Activated T-helper 17 cell treated with anti-CD3 and anti-CD28 coated beads, Interleukin-2, amount 50 U/mL, for 72 hours (primary cell): ENCODE measurements at regions not wholly inside any gene's neighbourhood (a gene's known extent, or its start where the extent isn't known, plus 50 kb on each side); places are given as distances from the start of the nearest gene placed in this dataset.
A peak's percentile ranks its signal among the peaks of the same experiment; 100 is the strongest.

Experiments
- ATAC-seq: fragments of 150-1000 bp; cut with Tn5 transposase; replicated peaks from 2 replicates; pipeline ENCODE4 v1.10.0; 2021; ENCODE audit warnings: mild to moderate bottlenecking, moderate library complexity
- H3K27ac Mint-ChIP-seq: one replicate; pipeline ENCODE4 v1.8.0; 2022; ENCODE audit warnings: mixed read lengths
- H3K27me3 Mint-ChIP-seq: one replicate; pipeline ENCODE4 v1.8.0; 2022; ENCODE audit warnings: mixed read lengths
- H3K36me3 Mint-ChIP-seq: one replicate; pipeline ENCODE4 v1.8.0; 2022; ENCODE audit warnings: low read depth, mild to moderate bottlenecking, mixed read lengths
- H3K4me1 Mint-ChIP-seq: one replicate; pipeline ENCODE4 v1.8.0; 2022; ENCODE audit warnings: mixed read lengths
- H3K4me3 Mint-ChIP-seq: one replicate; pipeline ENCODE4 v1.8.0; 2022; ENCODE audit warnings: mild to moderate bottlenecking, mixed read lengths
- H3K9me3 Mint-ChIP-seq: one replicate; pipeline ENCODE4 v1.8.0; 2022; ENCODE audit warnings: mixed read lengths

GRCh38 chr3:188059351-188059750, 94.6 kb upstream of the LPP start:
- H3K27ac Mint-ChIP-seq = no peak overlapping the region
- no peak for ATAC-seq
- H3K4me3 Mint-ChIP-seq = no peak overlapping the region

DNA sequence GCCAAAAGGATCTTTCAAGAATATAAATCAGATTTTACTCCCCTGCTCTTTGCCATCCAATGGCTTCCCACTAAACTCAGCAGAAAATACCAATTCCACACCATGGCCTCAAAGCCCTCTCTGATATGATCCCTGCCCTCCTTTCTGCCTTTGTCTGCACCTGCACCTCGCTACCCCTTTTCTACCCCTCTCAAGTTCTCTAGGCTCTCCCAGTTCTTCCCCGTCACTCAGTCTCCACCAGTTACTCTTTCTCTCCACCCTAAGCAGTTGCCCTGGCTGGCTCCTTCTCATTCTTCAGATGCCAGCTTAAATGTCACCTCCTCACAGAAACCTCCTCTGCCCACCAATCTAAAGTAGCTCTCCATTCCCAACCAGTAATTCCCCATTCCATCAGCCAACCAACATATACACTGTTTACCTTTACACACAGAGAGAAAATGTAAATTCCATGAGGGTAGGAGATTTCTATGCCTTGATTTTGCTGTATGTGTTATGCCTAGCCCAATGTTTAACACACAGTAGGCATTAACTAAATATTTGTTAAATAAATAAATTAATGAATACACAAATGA, 93.6 kb upstream of the LPP start:
- H3K4me3 Mint-ChIP-seq = no peak overlapping the region
- peak overlapping the region; percentile 86 for H3K27ac Mint-ChIP-seq
- no peak for ATAC-seq
- no peaks in the 10 kb centered on the region for H3K27me3 Mint-ChIP-seq
- no peaks in the 10 kb centered on the region for H3K36me3 Mint-ChIP-seq
- peaks cover 16% of the 10 kb centered on the region for H3K4me1 Mint-ChIP-seq
- no peaks in the 10 kb centered on the region for H3K9me3 Mint-ChIP-seq

More at GRCh38 chr3:188059351-188059750, 94.6 kb upstream of the LPP start:
- peaks cover 16% of the 10 kb centered on the region for H3K4me1 Mint-ChIP-seq
- H3K36me3 Mint-ChIP-seq = no peaks in the 10 kb centered on the region
- H3K27me3 Mint-ChIP-seq = no peaks in the 10 kb centered on the region
- H3K9me3 Mint-ChIP-seq = no peaks in the 10 kb centered on the region

DNA sequence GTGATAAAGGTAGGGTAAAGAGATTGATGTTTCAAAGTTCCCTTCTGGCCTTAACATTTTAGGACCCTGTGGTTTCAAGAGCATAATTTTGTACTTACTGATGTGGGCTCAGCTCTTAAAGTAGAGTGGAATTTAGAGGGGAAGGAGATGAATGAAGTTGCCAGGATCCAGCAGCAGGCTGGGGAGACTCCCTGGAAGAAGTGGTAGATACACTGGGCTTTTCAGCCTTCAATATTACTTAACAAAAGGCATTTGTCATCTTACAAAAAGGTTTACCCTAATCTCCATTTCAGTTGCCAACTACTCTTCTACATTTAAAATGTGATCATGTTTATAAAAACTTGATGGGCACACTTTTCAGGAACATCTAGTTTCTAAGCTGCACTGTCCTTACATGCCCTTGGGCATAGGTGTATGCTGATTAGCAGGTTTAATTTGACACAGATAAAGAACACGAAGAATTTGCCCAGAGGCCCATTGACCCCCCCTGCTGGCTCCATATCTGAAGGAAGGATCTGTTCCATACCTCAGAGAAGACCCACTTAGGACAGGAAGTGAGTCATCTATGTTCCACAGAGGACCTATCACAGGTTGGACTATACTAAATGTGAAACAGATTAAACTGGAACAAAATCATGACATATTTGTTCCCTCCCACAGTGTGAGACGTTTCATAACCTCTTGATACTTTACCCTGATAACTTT, 93.0 kb upstream of the LPP start:
- H3K27me3 Mint-ChIP-seq = no peaks in the 10 kb centered on the region
- H3K27ac Mint-ChIP-seq = peak overlapping the region; percentile 86
- peak overlapping the region; percentile 73 for H3K4me3 Mint-ChIP-seq
- no peaks in the 10 kb centered on the region for H3K9me3 Mint-ChIP-seq
- no peaks in the 10 kb centered on the region for H3K36me3 Mint-ChIP-seq
- peaks cover 16% of the 10 kb centered on the region for H3K4me1 Mint-ChIP-seq
- peak; percentile 99 for ATAC-seq

- ATAC-seq = no peak
- Mint-ChIP-seq H3K27ac (peak overlapping the region; percentile 25), H3K9me3 (no peaks in the 10 kb centered on the region), H3K27me3 (no peaks in the 10 kb centered on the region), H3K4me3 (no peak overlapping the region), H3K36me3 (no peaks in the 10 kb centered on the region), H3K4me1 (peaks cover 16% of the 10 kb centered on the region)
Observed at GRCh38 chr3:188062216-188062615, 91.7 kb upstream of the LPP start.

- H3K4me3 Mint-ChIP-seq = no peak overlapping the region
- H3K4me1 Mint-ChIP-seq = peaks cover 16% of the 10 kb centered on the region
- ATAC-seq = no peak
- H3K9me3 Mint-ChIP-seq = no peaks in the 10 kb centered on the region
- H3K36me3 Mint-ChIP-seq = no peaks in the 10 kb centered on the region
- H3K27ac Mint-ChIP-seq = peak overlapping the region; percentile 5
- H3K27me3 Mint-ChIP-seq = no peaks in the 10 kb centered on the region
Observed at GRCh38 chr3:188064831-188065493, 89.0 kb upstream of the LPP start.

- no peaks in the 10 kb centered on the region for H3K36me3 Mint-ChIP-seq
- H3K4me1 Mint-ChIP-seq = peaks cover 8% of the 10 kb centered on the region
- H3K27ac Mint-ChIP-seq = no peak overlapping the region
- no peaks in the 10 kb centered on the region for H3K9me3 Mint-ChIP-seq
- ATAC-seq = no peak
- H3K27me3 Mint-ChIP-seq = no peaks in the 10 kb centered on the region
- H3K4me3 Mint-ChIP-seq = no peak overlapping the region
Observed at GRCh38 chr3:188066141-188066540, 87.8 kb upstream of the LPP start.

DNA sequence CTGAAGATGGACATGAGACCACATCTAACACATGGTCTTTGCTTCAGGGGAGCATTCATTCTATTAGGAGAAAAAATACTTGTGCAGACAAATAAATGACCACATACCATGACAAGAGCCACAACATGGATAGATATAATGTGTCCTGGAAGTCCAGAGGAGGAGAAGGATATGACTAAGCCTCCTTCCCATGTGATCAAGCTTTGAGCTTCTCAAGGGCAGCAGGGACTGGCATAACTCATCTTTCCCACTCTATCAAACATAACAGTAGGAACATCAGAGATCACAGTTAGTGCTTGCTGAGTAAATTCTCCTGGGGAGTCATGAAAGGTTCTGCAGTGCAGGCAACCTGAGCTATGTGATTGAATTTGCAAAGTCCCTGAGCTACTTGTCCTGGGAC, 86.0 kb upstream of the LPP start:
- Mint-ChIP-seq H3K36me3 (no peaks in the 10 kb centered on the region), H3K27ac (no peak overlapping the region), H3K4me1 (peaks cover 4% of the 10 kb centered on the region), H3K27me3 (no peaks in the 10 kb centered on the region), H3K4me3 (no peak overlapping the region), H3K9me3 (no peaks in the 10 kb centered on the region)
- no peak for ATAC-seq

DNA sequence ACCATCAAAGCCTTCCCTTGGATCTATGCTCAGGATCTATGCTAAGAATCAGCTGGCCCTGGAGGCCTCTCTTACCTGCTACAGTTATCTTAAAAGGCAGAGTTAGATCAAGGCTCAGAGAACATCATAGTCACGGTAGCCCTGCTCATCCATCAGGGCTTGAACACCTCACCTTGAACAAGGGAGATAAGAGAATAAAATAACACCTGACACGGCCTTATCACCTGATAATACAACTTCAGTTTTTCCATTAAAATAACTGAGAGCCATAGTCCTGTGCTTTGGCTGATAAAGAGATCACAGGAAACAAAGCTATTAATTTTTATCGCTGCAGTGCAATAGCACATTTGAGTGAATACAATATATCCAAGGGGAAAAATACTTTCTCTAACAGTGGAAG, 85.6 kb upstream of the LPP start:
- Mint-ChIP-seq H3K27ac (no peak overlapping the region), H3K36me3 (no peaks in the 10 kb centered on the region), H3K4me1 (peaks cover 4% of the 10 kb centered on the region), H3K27me3 (no peaks in the 10 kb centered on the region), H3K4me3 (no peak overlapping the region), H3K9me3 (no peaks in the 10 kb centered on the region)
- no peak for ATAC-seq

DNA sequence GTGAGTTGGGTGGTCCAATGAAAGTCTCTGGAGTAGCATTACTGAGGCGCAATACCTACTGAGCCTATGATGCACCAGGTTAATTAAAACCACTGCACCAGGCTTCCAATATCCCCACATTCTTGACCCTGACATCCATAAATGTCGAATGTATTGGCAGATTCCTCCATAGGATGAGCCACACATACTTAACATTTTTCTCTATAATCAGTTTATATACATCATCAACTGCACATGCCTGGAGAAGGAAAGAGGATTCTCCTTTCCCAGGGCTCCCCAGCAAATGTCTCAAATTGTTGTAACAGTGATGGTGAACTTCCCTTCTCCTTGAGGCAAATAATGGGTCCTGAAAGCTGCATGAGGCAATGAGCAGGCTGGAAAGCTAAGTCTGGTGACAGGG, 82.3 kb upstream of the LPP start:
- no peaks in the 10 kb centered on the region for H3K27me3 Mint-ChIP-seq

DNA sequence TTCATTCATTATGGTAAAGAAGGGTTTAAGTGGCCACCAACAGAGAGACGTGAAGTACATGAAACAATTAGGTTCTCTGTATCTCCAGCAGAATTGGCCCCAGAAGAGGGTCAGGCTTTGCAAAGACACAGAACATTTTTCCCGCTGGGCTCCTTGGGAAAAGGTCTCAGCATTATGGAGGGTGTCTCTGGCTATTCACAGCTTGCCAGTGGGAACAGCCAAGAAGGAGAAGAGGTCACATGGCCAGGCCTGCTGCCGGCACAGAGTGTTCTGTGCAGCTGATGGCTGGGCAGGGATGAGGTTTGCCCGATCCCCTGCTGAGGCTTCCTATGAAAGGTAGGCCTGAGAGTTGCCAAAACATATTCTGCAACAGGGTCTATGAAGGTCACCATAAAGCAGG, 77.8 kb upstream of the LPP start:
- Mint-ChIP-seq H3K4me1 (peaks cover 4% of the 10 kb centered on the region), H3K36me3 (no peaks in the 10 kb centered on the region), H3K4me3 (no peak overlapping the region), H3K27ac (no peak overlapping the region), H3K9me3 (peaks cover 4% of the 10 kb centered on the region), H3K27me3 (no peaks in the 10 kb centered on the region)
- ATAC-seq = no peak

More for the DNA sequence above, 82.3 kb upstream of the LPP start:
- H3K9me3 Mint-ChIP-seq = no peaks in the 10 kb centered on the region
- no peak overlapping the region for H3K27ac Mint-ChIP-seq
- H3K36me3 Mint-ChIP-seq = no peaks in the 10 kb centered on the region
- H3K4me3 Mint-ChIP-seq = no peak overlapping the region
- no peaks in the 10 kb centered on the region for H3K4me1 Mint-ChIP-seq
- ATAC-seq = no peak

- Mint-ChIP-seq H3K27me3 (no peaks in the 10 kb centered on the region), H3K27ac (no peak overlapping the region), H3K9me3 (peaks cover 4% of the 10 kb centered on the region), H3K36me3 (no peaks in the 10 kb centered on the region), H3K4me1 (peaks cover 4% of the 10 kb centered on the region), H3K4me3 (peak overlapping the region; percentile 20)
- peak; percentile 80 for ATAC-seq
Observed at GRCh38 chr3:188077160-188077799, 76.7 kb upstream of the LPP start.

DNA sequence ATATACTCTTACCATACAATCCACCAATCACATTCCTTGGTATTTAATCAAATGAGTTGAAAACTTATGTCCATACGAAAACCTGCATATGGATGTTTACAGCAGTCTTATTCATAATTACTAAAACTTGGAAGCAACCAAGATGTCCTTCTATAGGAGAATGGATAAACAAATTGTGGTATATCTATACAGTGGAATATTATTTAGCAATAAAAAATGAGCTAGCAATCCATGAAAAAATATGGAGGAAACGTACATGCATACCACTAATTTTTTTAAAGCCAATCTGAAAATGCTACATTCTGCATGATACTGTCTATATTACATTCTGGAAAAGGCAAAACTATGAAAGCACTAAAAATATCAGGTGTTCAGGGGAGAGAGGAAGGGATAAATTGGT, 73.9 kb upstream of the LPP start:
- Mint-ChIP-seq H3K9me3 (peaks cover 4% of the 10 kb centered on the region), H3K27ac (no peak overlapping the region), H3K27me3 (no peaks in the 10 kb centered on the region), H3K4me3 (no peak overlapping the region), H3K36me3 (no peaks in the 10 kb centered on the region), H3K4me1 (peaks cover 4% of the 10 kb centered on the region)
- no peak for ATAC-seq

GRCh38 chr3:188082031-188082430, 71.9 kb upstream of the LPP start:
- Mint-ChIP-seq H3K36me3 (no peaks in the 10 kb centered on the region), H3K4me1 (peaks cover 3% of the 10 kb centered on the region), H3K27me3 (no peaks in the 10 kb centered on the region), H3K27ac (no peak overlapping the region), H3K9me3 (peaks cover 4% of the 10 kb centered on the region), H3K4me3 (no peak overlapping the region)
- no peak for ATAC-seq

DNA sequence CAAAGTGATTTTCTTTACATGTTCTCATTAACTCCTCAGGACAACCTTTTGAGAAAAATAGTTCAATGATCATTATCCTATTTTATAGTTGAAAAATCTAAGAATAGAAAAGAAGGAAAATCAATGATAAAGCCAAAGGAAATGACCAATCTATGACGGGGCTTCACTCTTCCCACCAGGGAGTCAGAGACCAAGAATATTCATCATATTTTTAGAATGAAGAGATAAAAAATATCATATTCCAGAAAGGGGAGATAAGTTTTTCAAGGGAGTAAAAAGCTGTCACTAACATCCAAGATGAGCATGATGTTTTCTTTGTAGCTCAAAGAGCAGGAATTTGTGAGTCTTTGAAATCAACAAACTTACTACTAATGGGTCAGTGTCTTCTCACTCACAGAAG, 71.5 kb upstream of the LPP start:
- H3K4me3 Mint-ChIP-seq = no peak overlapping the region
- H3K36me3 Mint-ChIP-seq = no peaks in the 10 kb centered on the region
- H3K9me3 Mint-ChIP-seq = peaks cover 4% of the 10 kb centered on the region
- ATAC-seq = no peak
- no peak overlapping the region for H3K27ac Mint-ChIP-seq
- H3K4me1 Mint-ChIP-seq = no peaks in the 10 kb centered on the region
- no peaks in the 10 kb centered on the region for H3K27me3 Mint-ChIP-seq

DNA sequence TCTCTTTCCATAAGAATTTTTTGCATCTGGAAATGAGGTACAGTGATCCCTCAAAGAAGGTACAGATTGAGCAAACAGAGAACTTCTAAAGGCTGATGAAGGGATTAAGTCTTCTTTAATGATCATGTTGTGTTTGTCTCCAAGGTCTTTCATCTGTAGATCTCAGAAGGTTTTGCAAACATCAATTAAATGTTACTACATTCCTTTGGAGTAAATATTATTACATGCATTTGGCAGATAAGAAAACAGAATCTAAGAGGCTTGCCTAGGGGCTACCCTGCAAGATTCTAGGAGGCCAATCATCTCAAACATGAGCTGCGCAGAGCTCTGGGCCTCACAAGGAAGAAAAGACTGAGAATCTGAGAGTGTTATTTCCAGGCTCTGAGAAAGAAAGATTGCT, 70.9 kb upstream of the LPP start:
- no peak for ATAC-seq
- no peak overlapping the region for H3K4me3 Mint-ChIP-seq
- peaks cover 4% of the 10 kb centered on the region for H3K9me3 Mint-ChIP-seq
- H3K36me3 Mint-ChIP-seq = no peaks in the 10 kb centered on the region
- H3K27ac Mint-ChIP-seq = no peak overlapping the region
- no peaks in the 10 kb centered on the region for H3K4me1 Mint-ChIP-seq
- no peaks in the 10 kb centered on the region for H3K27me3 Mint-ChIP-seq
